ENCODE measurements at regions not wholly inside any gene's neighbourhood (a gene's known extent, or its start where the extent isn't known, plus 50 kb on each side); places are given as distances from the start of the nearest gene placed in this dataset.

DNA sequence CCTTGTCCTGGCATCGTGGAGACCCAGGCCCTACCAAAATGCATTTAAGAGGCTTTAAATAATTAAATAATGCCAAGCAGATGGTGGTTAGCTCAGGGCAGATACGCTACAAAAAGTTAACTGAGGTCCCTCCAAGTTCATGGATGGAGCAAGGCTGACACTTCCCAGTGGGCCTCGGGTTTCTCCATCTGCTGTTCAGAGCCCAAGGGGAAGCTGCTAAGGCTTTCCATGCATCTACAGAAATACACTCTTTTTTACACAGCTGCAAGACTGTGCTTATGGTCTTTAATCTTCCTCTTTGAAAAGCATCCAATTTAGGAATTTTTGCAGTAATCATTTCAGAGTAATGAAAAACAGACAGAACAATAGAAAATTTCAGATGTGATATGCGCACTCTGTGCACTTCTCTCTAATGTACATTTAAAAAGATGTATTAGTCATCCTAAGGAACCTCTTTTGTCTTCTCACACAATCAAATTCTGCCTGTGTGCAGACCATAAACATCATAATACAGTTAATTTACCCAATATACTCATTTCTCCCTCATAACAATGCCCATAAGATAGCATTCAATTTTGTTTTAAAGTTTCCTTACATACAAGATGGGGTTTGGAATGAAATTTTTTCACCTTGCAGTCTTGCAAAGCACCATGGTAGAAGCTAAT, 173.2 kb upstream of the ATP1B1 start:
- Mint-ChIP-seq H3K27ac (no peak overlapping the region), H3K4me3 (no peak overlapping the region), H3K27me3 (ENCODE audit: low read depth) (peaks cover 40% of the 10 kb centered on the region), H3K36me3 (ENCODE audit: low read depth) (no peaks in the 10 kb centered on the region), H3K9me3 (ENCODE audit: insufficient read depth) (no peaks in the 10 kb centered on the region), H3K4me1 (ENCODE audit: low read depth) (no peaks in the 10 kb centered on the region)
- ATAC-seq (no peak), DNase-seq (no peak)
- POLR2A ChIA-PET, result no interaction called here
- CTCF ChIA-PET, result interaction anchor here (1.0 kb wide), 1 partner anchor 330 kb away, joined by 3 read pairs; no protein-coding TSS in a partner anchor

DNA sequence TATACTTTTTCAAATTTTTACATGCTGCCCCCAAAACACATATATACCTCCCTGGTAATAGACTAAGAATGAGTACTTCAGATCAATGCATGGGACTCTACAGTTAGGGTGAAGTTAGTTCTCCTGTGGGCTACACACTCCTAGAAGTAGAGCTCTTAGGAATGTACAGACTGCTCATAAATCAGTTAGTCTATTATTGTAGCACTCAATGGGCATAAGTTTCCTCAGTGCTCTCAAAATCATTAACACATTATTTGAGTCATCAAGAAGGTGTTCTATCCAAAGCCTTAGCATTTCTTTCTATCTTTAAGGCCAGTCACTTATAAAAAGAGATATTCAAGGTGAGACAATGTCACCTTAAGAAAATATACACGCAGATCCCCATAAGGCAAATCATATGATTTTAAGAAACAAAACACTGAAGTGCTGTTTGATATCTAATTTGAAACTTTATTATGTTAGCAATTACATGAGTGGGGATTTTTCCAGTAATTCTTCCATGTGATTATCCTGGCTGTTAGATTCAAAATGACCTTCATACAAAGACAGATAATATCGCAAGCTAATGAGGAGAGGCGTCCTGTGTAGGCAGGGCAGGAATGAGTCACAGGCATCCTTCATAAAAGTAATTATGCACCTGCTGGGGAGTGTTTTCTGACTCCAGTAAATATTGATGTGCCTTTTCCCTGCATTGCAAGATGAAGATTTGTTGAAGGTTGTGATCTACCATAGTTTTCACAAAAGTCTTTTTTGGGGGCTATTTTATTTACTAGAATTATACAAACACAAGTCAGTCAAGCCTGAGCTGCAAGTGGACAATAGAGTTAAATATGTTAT, 167.2 kb upstream of the ATP1B1 start:
- no peak overlapping the region for H3K4me3 Mint-ChIP-seq
- H3K36me3 Mint-ChIP-seq (ENCODE audit: low read depth), result no peaks in the 10 kb centered on the region
- no peak overlapping the region for H3K27ac Mint-ChIP-seq
- ATAC-seq, result no peak
- CTCF ChIA-PET, result no interaction called here
- H3K27me3 Mint-ChIP-seq (ENCODE audit: low read depth), result peaks cover 30% of the 10 kb centered on the region
- POLR2A ChIA-PET, result no interaction called here
- no peak for DNase-seq
- no peaks in the 10 kb centered on the region for H3K4me1 Mint-ChIP-seq (ENCODE audit: low read depth)
- H3K9me3 Mint-ChIP-seq (ENCODE audit: insufficient read depth), result no peaks in the 10 kb centered on the region

DNA sequence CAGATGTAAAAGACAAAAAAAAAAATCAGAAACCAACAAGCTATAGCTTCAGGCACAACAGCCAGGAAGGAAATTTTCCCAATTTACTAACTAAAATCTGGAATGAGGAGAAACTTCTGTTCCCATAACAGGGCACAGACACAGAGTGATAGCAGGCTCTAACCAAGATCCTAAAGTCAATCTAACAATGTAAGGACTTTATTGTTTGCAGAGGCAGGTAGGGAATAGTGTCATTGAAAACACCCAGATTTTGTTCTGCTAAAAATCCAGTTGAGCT, 166.6 kb upstream of the ATP1B1 start:
- Mint-ChIP-seq H3K4me1 (ENCODE audit: low read depth) (no peaks in the 10 kb centered on the region), H3K4me3 (no peak overlapping the region), H3K27me3 (ENCODE audit: low read depth) (peaks cover 28% of the 10 kb centered on the region), H3K36me3 (ENCODE audit: low read depth) (no peaks in the 10 kb centered on the region), H3K9me3 (ENCODE audit: insufficient read depth) (no peaks in the 10 kb centered on the region), H3K27ac (no peak overlapping the region)
- no peak for DNase-seq
- ChIA-PET POLR2A (no interaction called here), CTCF (no interaction called here)
- no peak for ATAC-seq

DNA sequence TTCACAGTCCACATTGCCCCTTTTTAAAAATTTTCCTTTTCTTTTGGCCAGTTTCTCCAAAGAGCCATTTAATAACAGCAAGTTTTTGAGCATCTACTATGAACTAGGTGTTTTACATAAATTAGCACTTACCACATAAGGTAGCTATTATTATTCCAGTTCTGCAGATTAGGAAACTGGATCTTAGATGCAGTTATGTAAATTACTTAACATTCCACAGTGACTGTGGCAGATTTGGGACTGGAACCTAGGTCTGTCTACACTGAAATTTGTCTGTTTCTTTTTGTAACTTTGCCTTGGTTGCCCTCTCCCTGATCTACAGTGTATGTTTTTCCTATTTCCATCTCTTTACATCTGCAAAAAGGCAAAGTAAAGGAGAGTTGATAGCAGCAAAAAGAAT, 164.8 kb upstream of the ATP1B1 start:
- DNase-seq (no peak), ATAC-seq (no peak)
- H3K36me3 Mint-ChIP-seq (ENCODE audit: low read depth), result no peaks in the 10 kb centered on the region
- POLR2A ChIA-PET, result no interaction called here
- H3K27ac Mint-ChIP-seq, result no peak overlapping the region
- no peaks in the 10 kb centered on the region for H3K9me3 Mint-ChIP-seq (ENCODE audit: insufficient read depth)
- no peak overlapping the region for H3K4me3 Mint-ChIP-seq
- CTCF ChIA-PET, result interaction anchor here (0.7 kb wide), 1 partner anchor 612 kb away, joined by 3 read pairs; no protein-coding TSS in a partner anchor
- H3K4me1 Mint-ChIP-seq (ENCODE audit: low read depth), result no peaks in the 10 kb centered on the region
- H3K27me3 Mint-ChIP-seq (ENCODE audit: low read depth), result peaks cover 27% of the 10 kb centered on the region

DNA sequence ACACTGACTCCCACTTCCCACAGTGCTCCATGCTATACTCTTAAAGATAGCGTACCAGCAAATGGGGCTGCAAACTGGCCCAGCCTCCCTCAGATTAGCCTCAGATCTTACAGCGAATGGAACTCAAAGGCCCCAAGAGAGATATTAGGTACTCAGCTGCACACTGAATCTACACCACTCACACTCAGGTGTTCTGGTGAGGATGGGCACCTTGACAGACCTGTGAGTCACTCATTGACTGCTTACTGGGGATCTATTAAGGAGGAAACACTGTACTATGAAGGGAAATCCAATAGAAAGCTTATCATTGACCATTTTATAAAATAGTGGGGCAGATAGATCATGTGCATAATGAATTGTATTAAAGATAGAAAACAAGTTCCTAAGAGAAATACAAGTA, 164.3 kb upstream of the ATP1B1 start:
- ChIA-PET POLR2A (no interaction called here), CTCF (no interaction called here)
- no peak overlapping the region for H3K4me3 Mint-ChIP-seq
- H3K27me3 Mint-ChIP-seq (ENCODE audit: low read depth), result peaks cover 27% of the 10 kb centered on the region
- no peaks in the 10 kb centered on the region for H3K4me1 Mint-ChIP-seq (ENCODE audit: low read depth)
- H3K36me3 Mint-ChIP-seq (ENCODE audit: low read depth), result no peaks in the 10 kb centered on the region
- no peak for ATAC-seq
- H3K9me3 Mint-ChIP-seq (ENCODE audit: insufficient read depth), result no peaks in the 10 kb centered on the region
- DNase-seq, result no peak
- no peak overlapping the region for H3K27ac Mint-ChIP-seq

DNA sequence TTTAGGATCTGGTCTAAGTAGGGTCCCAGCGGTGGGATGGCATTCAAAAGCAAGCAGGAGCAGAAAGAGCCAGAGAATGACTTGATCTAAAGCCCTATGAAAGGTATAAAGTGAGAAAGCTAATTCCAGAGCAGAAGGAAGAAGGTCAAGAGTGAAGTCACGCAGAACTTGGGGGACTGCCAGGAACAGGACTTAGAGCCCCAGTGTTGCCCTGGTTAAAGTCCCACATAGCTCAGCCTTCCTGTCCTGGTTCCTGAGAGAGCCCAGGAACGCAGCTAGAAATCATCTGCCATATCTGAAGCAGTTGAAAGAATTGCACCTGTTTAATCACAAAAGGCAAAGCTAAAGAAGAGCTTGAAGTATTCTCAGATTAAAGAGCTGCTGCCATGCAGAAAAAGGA, 160.6 kb upstream of the ATP1B1 start:
- POLR2A ChIA-PET, result no interaction called here
- CTCF ChIA-PET, result no interaction called here
- Mint-ChIP-seq H3K9me3 (ENCODE audit: insufficient read depth) (no peaks in the 10 kb centered on the region), H3K36me3 (ENCODE audit: low read depth) (no peaks in the 10 kb centered on the region), H3K27ac (no peak overlapping the region), H3K27me3 (ENCODE audit: low read depth) (peaks cover 35% of the 10 kb centered on the region), H3K4me1 (ENCODE audit: low read depth) (no peaks in the 10 kb centered on the region), H3K4me3 (no peak overlapping the region)
- DNase-seq, result no peak
- no peak for ATAC-seq

DNA sequence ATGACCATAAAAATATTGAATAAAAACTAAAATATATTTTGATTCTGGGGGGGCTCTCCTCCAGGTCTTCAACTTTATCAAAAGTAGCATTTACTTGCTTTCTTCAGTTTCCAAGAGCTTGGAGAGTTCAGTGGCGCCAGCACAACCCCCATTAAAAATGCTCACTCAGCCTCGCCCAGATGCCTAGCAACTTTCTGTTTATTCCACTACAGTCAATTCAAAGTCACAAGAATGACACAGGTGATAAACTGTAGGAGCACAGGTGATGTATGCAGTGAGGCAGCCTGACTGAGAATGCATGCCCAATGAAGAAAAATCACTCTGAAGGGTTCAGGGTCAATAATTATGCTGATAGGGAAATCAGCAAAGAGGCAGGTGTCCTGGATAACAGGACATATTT, 159.4 kb upstream of the ATP1B1 start:
- H3K36me3 Mint-ChIP-seq (ENCODE audit: low read depth), result no peaks in the 10 kb centered on the region
- DNase-seq, result no peak
- H3K4me1 Mint-ChIP-seq (ENCODE audit: low read depth), result no peaks in the 10 kb centered on the region
- POLR2A ChIA-PET, result no interaction called here
- no peak overlapping the region for H3K27ac Mint-ChIP-seq
- ATAC-seq, result no peak
- H3K4me3 Mint-ChIP-seq, result no peak overlapping the region
- peaks cover 30% of the 10 kb centered on the region for H3K27me3 Mint-ChIP-seq (ENCODE audit: low read depth)
- CTCF ChIA-PET, result no interaction called here
- H3K9me3 Mint-ChIP-seq (ENCODE audit: insufficient read depth), result no peaks in the 10 kb centered on the region

DNA sequence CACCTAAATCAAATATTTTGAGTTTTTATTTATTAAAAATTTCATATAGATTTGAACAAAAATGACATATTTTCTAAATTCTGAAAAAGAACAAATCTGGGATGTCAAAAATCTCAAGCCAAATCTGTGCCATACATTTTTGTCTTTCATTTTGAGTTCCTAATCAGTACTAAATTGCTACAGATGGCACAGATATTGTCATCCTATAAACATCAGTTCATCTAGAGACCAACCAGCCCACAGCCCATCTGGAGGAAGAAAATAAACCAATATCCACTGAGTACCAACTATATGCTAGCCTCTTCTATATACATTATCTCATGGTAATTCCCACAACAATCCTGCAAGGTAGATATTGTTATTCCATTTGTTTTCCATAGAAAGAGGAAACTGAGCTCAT, 156.8 kb upstream of the ATP1B1 start:
- Mint-ChIP-seq H3K27me3 (ENCODE audit: low read depth) (peaks cover 17% of the 10 kb centered on the region), H3K4me1 (ENCODE audit: low read depth) (no peaks in the 10 kb centered on the region), H3K27ac (no peak overlapping the region), H3K4me3 (no peak overlapping the region), H3K9me3 (ENCODE audit: insufficient read depth) (no peaks in the 10 kb centered on the region), H3K36me3 (ENCODE audit: low read depth) (no peaks in the 10 kb centered on the region)
- CTCF ChIA-PET, result no interaction called here
- POLR2A ChIA-PET, result no interaction called here
- DNase-seq (no peak), ATAC-seq (no peak)

DNA sequence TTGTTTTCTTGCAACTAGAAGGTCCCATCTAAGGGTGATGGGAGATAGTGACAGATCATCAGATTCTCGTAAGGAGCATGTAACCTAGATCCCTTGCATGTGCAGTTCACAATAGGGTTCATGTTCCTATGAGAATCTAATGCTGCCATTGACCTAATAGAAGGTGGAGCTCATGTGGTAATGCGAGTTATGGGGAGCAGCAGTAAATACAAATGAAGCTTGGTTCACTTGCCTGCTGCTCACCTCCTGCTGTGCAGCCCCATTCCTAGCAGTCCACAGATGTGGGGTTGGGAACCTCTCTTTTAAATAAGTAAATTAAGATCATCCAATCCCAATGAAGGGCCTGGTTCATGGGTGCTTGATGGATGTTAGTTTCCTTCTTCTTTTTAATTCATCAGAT, 148.7 kb upstream of the ATP1B1 start:
- no peak for DNase-seq
- no peak for ATAC-seq
- CTCF ChIA-PET, result no interaction called here
- no peaks in the 10 kb centered on the region for H3K36me3 Mint-ChIP-seq (ENCODE audit: low read depth)
- H3K9me3 Mint-ChIP-seq (ENCODE audit: insufficient read depth), result no peaks in the 10 kb centered on the region
- H3K27me3 Mint-ChIP-seq (ENCODE audit: low read depth), result peaks cover 9% of the 10 kb centered on the region
- no peak overlapping the region for H3K4me3 Mint-ChIP-seq
- H3K4me1 Mint-ChIP-seq (ENCODE audit: low read depth), result no peaks in the 10 kb centered on the region
- H3K27ac Mint-ChIP-seq, result no peak overlapping the region
- POLR2A ChIA-PET, result interaction anchor here (0.5 kb wide), 1 partner anchor 956 kb away, joined by 3 read pairs; no protein-coding TSS in a partner anchor

GRCh38 chr1:168958562-168959289, 147.8 kb upstream of the ATP1B1 start:
- Mint-ChIP-seq H3K9me3 (ENCODE audit: insufficient read depth) (no peaks in the 10 kb centered on the region), H3K27me3 (ENCODE audit: low read depth) (peaks cover 9% of the 10 kb centered on the region), H3K27ac (no peak overlapping the region), H3K4me3 (no peak overlapping the region), H3K4me1 (ENCODE audit: low read depth) (no peaks in the 10 kb centered on the region), H3K36me3 (ENCODE audit: low read depth) (no peaks in the 10 kb centered on the region)
- ChIA-PET POLR2A (no interaction called here), CTCF (no interaction called here)
- ATAC-seq (no peak), DNase-seq (no peak)

DNA sequence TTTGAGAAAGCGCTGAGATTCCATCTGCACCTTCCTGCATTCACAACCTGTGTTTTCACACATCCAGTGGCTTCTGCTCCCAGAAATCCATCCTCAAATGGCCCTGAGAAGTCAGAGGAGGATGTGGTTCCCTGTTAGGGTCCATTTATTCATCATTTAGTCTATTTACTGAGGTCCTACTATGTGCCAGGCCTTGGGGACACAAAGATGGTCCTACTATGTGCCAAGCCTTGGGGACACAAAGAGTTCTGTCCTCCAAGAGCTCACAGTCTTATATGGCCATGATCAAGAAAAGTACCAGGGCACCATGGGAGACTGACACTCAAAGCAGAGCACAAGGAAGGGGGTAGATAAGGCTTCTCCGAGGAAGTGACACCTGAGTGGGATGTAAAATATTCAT, 147.1 kb upstream of the ATP1B1 start:
- H3K36me3 Mint-ChIP-seq (ENCODE audit: low read depth), result no peaks in the 10 kb centered on the region
- H3K4me1 Mint-ChIP-seq (ENCODE audit: low read depth), result no peaks in the 10 kb centered on the region
- no peak overlapping the region for H3K4me3 Mint-ChIP-seq
- ATAC-seq (no peak), DNase-seq (no peak)
- no peaks in the 10 kb centered on the region for H3K9me3 Mint-ChIP-seq (ENCODE audit: insufficient read depth)
- ChIA-PET POLR2A (no interaction called here), CTCF (no interaction called here)
- peaks cover 9% of the 10 kb centered on the region for H3K27me3 Mint-ChIP-seq (ENCODE audit: low read depth)
- H3K27ac Mint-ChIP-seq, result no peak overlapping the region

DNA sequence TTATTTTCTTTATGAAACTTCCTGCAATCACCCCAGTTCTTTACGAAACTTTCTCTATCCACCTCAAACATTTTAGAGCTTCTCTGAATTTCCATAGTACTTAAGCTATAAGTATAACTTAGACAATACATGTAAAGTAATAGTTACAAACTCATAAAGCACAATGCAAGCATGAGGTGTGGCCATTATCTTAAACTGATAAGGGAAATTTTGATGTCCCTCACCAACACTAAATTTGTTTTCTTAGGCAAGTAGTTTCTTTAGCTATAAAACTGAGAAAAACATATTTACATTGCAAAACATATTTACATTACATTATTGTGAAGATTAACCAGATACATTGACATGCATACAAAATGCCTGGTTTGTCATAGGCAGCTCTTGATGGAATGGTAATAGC, 146.4 kb upstream of the ATP1B1 start:
- H3K27me3 Mint-ChIP-seq (ENCODE audit: low read depth), result peaks cover 9% of the 10 kb centered on the region
- DNase-seq, result no peak

More for the DNA sequence above, 146.4 kb upstream of the ATP1B1 start:
- Mint-ChIP-seq H3K4me3 (no peak overlapping the region), H3K9me3 (ENCODE audit: insufficient read depth) (no peaks in the 10 kb centered on the region), H3K4me1 (ENCODE audit: low read depth) (no peaks in the 10 kb centered on the region), H3K36me3 (ENCODE audit: low read depth) (no peaks in the 10 kb centered on the region), H3K27ac (no peak overlapping the region)
- POLR2A ChIA-PET, result no interaction called here
- no peak for ATAC-seq
- CTCF ChIA-PET, result no interaction called here
